ENCODE measurements at regions not wholly inside any gene's neighbourhood (a gene's known extent, or its start where the extent isn't known, plus 50 kb on each side); places are given as distances from the start of the nearest gene placed in this dataset.

- TF ChIP-seq CTCF (IDR thresholded peaks at IDR 0.05) = no peak
- no peak for DNase-seq (ENCODE audit: low spot score)
- Histone ChIP-seq H3K27ac (no peak overlapping the region), H3K4me3 (no peak overlapping the region)
These were observed 154.4 kb upstream of the COL5A1 start for GRCh38 chr9:134487066-134487710.

GRCh38 chr9:134488331-134489280, 153.0 kb upstream of the COL5A1 start:
- Histone ChIP-seq H3K4me3 (peak overlapping the region; percentile 1), H3K27ac (peak overlapping the region in 1 of 2 donors; percentile 24)
- DNase-seq (ENCODE audit: low spot score) = peak; percentile 75
- no peak for TF ChIP-seq CTCF (IDR thresholded peaks at IDR 0.05)

- TF ChIP-seq CTCF (IDR thresholded peaks at IDR 0.05) = no peak
- no peak overlapping the region for H3K4me3 ChIP-seq
- no peak for DNase-seq (ENCODE audit: low spot score)
- no peak overlapping the region for H3K27ac ChIP-seq
These were observed 151.8 kb upstream of the COL5A1 start for GRCh38 chr9:134489621-134490408.

- no peak for DNase-seq (ENCODE audit: low spot score)
- no peak for TF ChIP-seq CTCF (IDR thresholded peaks at IDR 0.05)
- no peak overlapping the region for H3K4me3 ChIP-seq
- H3K27ac ChIP-seq = no peak overlapping the region
These were observed 151.2 kb upstream of the COL5A1 start for GRCh38 chr9:134490446-134490845.

- TF ChIP-seq CTCF (IDR thresholded peaks at IDR 0.05) = no peak
- no peak for DNase-seq (ENCODE audit: low spot score)
- no peak overlapping the region for H3K27ac ChIP-seq
- H3K4me3 ChIP-seq = no peak overlapping the region
These were observed 150.3 kb upstream of the COL5A1 start for GRCh38 chr9:134491196-134491835.

- Histone ChIP-seq H3K27ac (peak overlapping the region in 1 of 2 donors; percentile 45), H3K4me3 (no peak overlapping the region)
- TF ChIP-seq CTCF (IDR thresholded peaks at IDR 0.05) = no peak
- peak; percentile 71 for DNase-seq (ENCODE audit: low spot score)
These were observed 149.7 kb upstream of the COL5A1 start for GRCh38 chr9:134491856-134492255.

Measured in coronary artery (tissue), 2 donors.